ENCODE measurements at regions not wholly inside any gene's neighbourhood (a gene's known extent, or its start where the extent isn't known, plus 50 kb on each side); places are given as distances from the start of the nearest gene placed in this dataset.

- Mint-ChIP-seq H3K36me3 (ENCODE audit: insufficient read depth) (no peaks in the 10 kb centered on the region), H3K4me3 (ENCODE audit: low read depth) (no peak overlapping the region), H3K4me1 (ENCODE audit: low read depth) (no peaks in the 10 kb centered on the region), H3K27ac (no peak overlapping the region), H3K9me3 (ENCODE audit: low read depth) (peaks cover 3% of the 10 kb centered on the region), H3K27me3 (peaks cover 28% of the 10 kb centered on the region)
- no peak for TF ChIP-seq CTCF (IDR thresholded peaks at IDR 0.05; ENCODE audit: unreplicated experiment)
- no peak for DNase-seq (ENCODE audit: low spot score, unreplicated experiment)
These were observed 190.8 kb downstream of the GATA3 start for GRCh38 chr10:8245131-8245813.

- Mint-ChIP-seq H3K27me3 (peaks cover 26% of the 10 kb centered on the region), H3K27ac (no peak overlapping the region), H3K4me1 (ENCODE audit: low read depth) (no peaks in the 10 kb centered on the region), H3K9me3 (ENCODE audit: low read depth) (peaks cover 3% of the 10 kb centered on the region), H3K36me3 (ENCODE audit: insufficient read depth) (no peaks in the 10 kb centered on the region), H3K4me3 (ENCODE audit: low read depth) (no peak overlapping the region)
- no peak for TF ChIP-seq CTCF (IDR thresholded peaks at IDR 0.05; ENCODE audit: unreplicated experiment)
- DNase-seq (ENCODE audit: low spot score, unreplicated experiment) = no peak
These were observed 191.3 kb downstream of the GATA3 start for GRCh38 chr10:8245814-8246142.

GRCh38 chr10:8246548-8246947, 192.1 kb downstream of the GATA3 start:
- Mint-ChIP-seq H3K4me1 (ENCODE audit: low read depth) (no peaks in the 10 kb centered on the region), H3K4me3 (ENCODE audit: low read depth) (no peak overlapping the region), H3K36me3 (ENCODE audit: insufficient read depth) (no peaks in the 10 kb centered on the region), H3K27ac (no peak overlapping the region), H3K9me3 (ENCODE audit: low read depth) (peaks cover 3% of the 10 kb centered on the region), H3K27me3 (peaks cover 18% of the 10 kb centered on the region)
- no peak for TF ChIP-seq CTCF (IDR thresholded peaks at IDR 0.05; ENCODE audit: unreplicated experiment)
- no peak for DNase-seq (ENCODE audit: low spot score, unreplicated experiment)

DNA sequence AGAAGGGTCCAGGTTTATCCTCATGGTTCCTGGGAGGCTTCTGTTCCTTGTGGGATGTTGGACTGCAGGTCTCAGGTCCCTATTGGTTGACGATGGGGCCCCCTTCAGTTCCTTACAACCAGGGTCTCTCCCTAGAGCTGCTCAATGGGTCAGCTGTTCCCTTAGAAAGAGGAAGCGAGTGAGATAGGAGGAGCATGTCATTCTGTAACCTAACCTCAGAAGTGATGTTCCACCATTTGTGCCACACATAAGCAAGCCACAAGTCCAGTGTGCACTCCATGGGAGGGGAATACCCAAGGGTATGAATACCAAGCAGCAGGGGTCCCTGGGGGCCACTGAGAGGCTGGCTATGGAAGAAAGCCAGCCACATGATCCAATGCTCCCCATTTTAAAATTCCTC, 192.7 kb downstream of the GATA3 start:
- no peak overlapping the region for H3K27ac Mint-ChIP-seq
- no peaks in the 10 kb centered on the region for H3K4me1 Mint-ChIP-seq (ENCODE audit: low read depth)
- peaks cover 3% of the 10 kb centered on the region for H3K9me3 Mint-ChIP-seq (ENCODE audit: low read depth)
- no peak overlapping the region for H3K4me3 Mint-ChIP-seq (ENCODE audit: low read depth)
- H3K36me3 Mint-ChIP-seq (ENCODE audit: insufficient read depth) = no peaks in the 10 kb centered on the region
- H3K27me3 Mint-ChIP-seq = peaks cover 18% of the 10 kb centered on the region
- no peak for DNase-seq (ENCODE audit: low spot score, unreplicated experiment)
- TF ChIP-seq CTCF (IDR thresholded peaks at IDR 0.05; ENCODE audit: unreplicated experiment) = no peak

- H3K36me3 Mint-ChIP-seq (ENCODE audit: insufficient read depth) = no peaks in the 10 kb centered on the region
- H3K27me3 Mint-ChIP-seq = peaks cover 20% of the 10 kb centered on the region
- no peak overlapping the region for H3K27ac Mint-ChIP-seq
- TF ChIP-seq CTCF (IDR thresholded peaks at IDR 0.05; ENCODE audit: unreplicated experiment) = no peak
- peaks cover 3% of the 10 kb centered on the region for H3K9me3 Mint-ChIP-seq (ENCODE audit: low read depth)
- H3K4me3 Mint-ChIP-seq (ENCODE audit: low read depth) = no peak overlapping the region
- no peak for DNase-seq (ENCODE audit: low spot score, unreplicated experiment)
- no peaks in the 10 kb centered on the region for H3K4me1 Mint-ChIP-seq (ENCODE audit: low read depth)
These were observed 194.4 kb downstream of the GATA3 start for GRCh38 chr10:8248868-8249267.

Data from progenitor cell of endocrine pancreas (in vitro differentiated cells).